GM23338 (cell line): ENCODE measurements at regions not wholly inside any gene's neighbourhood (a gene's known extent, or its start where the extent isn't known, plus 50 kb on each side); places are given as distances from the start of the nearest gene placed in this dataset.

Experiments used
- CTCF ChIP-seq, 2 experiments: fragments of 200-600 bp in 1 of 2; sonication (generic) in 1 of 2; conservative IDR thresholded peaks; 2 replicates each; pipeline versions ENCODE4 v1.5.1 to v1.6.1; 2016 to 2017; ENCODE audit warnings: antibody characterized with exemption in 2 of 2, low read depth in 2 of 2, mild to moderate bottlenecking in 2 of 2, moderate library complexity in 1 of 2
- ETS1 ChIP-seq: IDR thresholded peaks from 2 replicates; pipeline ENCODE4 v1.6.1; 2016; ENCODE audit warnings: antibody characterized with exemption
- EZH2 ChIP-seq: fragments of 200-600 bp; sonication (generic); IDR thresholded peaks from one replicate; pipeline ENCODE4 v1.8.0; 2017; ENCODE audit warnings: antibody characterized with exemption, mild to moderate bottlenecking, low read depth; ENCODE audit not compliant: unreplicated experiment
- POLR2AphosphoS5 ChIP-seq: IDR thresholded peaks from 2 replicates; pipeline ENCODE4 v1.6.1; 2016; ENCODE audit warnings: antibody characterized with exemption, low read depth
- REST ChIP-seq: IDR thresholded peaks from one replicate; pipeline ENCODE4 v1.6.1; 2018; ENCODE audit warnings: antibody characterized with exemption; ENCODE audit not compliant: unreplicated experiment

DNA sequence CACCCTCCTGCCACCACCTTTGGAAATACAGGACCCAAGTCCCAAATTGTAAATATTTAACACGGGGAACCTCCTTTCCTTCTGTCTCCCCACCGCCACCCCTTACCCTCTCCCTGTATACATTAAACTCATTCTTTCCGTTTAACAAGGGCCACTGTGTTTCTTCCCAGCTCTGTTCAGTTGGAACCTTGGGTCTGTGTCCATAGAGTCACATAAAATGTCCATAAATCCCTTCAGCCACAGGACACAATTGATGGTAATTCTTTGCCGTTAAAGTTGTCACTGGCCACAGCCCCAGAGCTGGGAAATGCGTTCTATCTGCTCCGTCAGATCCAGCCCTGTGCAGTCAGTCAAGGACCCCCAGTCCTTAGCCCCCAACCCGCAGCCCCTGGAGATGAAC is 49.9 kb upstream of the FZD7 start:
- TF ChIP-seq CTCF (conservative IDR thresholded peaks at IDR 0.05; ENCODE audit: low read depth in 2 of 2) (no peak), POLR2AphosphoS5 (no peak), REST (no peak), EZH2 (no peak), ETS1 (no peak)
